GM19463 (cell line): ENCODE measurements at regions not wholly inside any gene's neighbourhood (a gene's known extent, or its start where the extent isn't known, plus 50 kb on each side); places are given as distances from the start of the nearest gene placed in this dataset.

Experiments used
- ATAC-seq: cut with Tn5 transposase; IDR thresholded peaks from one replicate; pipeline ENCODE4 v1.9.1; 2021; ENCODE audit warnings: mild to moderate bottlenecking, moderate library complexity; ENCODE audit not compliant: unreplicated experiment

GRCh38 chr18:30376515-30376914, 666.0 kb downstream of the DSC3 start:
- ATAC-seq = no peak

DNA sequence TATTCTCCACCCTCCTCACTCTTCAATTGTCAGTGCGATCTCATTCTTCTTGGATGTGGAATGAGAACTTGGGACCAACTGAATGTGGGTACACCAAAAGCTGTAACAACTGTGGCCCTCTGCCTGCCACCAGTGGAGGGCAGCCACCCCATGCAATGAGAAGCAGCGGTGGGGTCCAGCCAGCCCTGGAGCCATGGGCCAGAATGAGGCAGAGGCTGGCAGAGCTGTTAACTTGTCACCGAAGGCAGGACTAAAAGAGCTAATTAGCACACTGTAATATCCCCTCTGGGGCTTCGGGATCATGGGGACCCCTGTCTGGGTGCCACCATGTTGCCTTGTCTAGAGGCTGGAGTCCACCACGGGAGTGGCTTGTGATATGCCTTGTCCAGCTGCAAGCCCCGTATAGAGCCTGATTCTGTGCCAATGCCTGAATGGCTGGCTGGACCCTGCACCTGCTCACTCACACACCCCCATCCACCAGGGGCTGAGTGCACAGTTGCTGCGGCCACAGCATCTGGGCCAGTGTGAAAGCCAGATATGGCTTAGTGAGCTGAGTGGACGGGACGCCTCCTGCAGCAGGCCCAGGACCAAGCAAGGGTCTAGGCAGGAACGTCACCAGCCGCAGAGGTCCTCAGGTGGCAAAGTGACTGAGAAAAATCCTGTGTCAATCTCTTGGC, 680.5 kb downstream of the DSC3 start:
- ATAC-seq = no peak

- ATAC-seq = no peak
Observed at GRCh38 chr18:30359521-30359920, 683.0 kb downstream of the DSC3 start.

DNA sequence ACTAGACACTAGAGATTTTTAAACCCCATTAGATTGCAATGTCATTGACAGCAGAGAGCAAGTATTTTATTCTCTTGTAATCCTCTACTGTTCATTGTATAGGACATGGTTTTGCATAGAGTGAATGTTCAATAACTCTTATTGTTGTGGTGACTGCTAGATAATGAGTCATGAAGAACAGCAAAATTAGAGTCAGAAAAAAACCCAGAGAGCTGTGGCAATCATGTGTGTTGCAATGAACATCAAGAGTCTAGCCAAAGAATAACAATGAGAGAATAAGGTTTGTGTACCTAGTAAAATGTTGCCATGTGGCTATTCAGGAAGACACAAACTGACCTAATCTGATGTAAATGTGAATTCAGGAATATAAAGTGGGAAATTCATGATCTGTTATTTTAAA, 684.0 kb downstream of the DSC3 start:
- no peak for ATAC-seq

DNA sequence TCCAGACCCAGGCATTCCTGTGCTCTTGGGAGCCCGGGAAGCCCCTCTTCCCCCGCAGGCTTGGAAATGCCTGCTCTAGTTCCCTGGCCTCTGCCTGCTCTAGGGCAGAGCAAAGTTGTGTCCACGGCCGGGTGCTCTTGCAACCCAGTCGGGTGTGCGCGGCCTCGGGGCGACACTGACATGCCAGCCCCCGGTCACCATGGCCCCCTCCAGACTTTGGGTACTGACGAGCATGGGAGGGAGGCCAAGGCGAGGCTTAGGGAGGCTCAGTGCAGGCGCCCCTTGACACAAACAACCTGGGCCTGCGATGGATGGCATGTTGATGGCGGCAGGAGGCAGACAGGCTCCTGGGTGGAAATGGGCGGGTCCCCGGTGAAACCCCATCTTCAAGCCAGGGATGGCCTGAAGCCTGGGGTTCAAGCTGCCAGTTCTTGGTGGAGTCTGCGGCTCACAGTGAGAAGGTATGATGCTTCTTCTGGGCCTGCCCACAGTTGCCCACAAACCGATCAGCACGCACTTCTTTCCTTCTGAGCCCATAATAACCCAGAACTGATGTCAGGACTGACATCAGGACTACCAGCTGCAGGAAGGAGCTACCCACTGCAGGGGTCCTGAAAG, 689.9 kb downstream of the DSC3 start:
- no peak for ATAC-seq

DNA sequence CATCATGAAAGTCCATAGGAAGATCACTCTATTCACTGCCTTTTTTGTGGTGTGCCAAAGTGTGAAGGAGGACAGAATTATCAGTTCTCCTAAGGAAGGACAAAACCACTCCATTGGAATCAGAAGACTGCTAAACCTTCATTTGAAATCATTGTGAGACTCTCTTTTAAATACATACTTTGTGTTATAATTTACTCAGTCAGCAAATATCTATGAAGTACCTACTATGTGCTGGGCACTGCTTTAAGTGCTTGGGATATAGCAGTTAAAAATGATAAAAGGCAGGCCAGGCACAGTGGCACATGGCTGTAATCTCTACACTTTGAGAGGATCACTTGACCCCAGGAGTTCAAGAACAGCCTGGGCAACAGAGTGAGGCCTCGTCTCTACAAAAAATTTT, 692.3 kb downstream of the DSC3 start:
- no peak for ATAC-seq

DNA sequence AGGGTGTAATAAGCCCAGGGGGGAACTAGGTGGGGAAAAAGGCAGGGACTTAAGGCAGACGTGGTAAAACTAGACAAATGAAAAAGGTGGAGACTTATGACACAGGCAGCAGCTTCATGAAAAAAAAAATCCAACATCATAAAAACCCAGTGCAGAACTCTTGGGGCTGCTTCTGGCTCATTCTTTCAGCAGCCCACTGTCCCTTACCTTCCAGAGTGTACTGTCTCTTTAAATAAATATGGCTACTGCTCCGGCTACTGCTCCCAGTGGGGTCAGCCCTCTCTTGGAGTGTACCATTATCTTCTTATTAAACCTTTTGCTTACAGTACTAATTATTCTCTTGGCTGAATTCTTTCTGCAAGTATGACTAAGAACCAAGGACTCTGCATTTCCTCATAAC, 699.5 kb downstream of the DSC3 start:
- no peak for ATAC-seq

GRCh38 chr18:30342675-30343074, 699.9 kb downstream of the DSC3 start:
- no peak for ATAC-seq

DNA sequence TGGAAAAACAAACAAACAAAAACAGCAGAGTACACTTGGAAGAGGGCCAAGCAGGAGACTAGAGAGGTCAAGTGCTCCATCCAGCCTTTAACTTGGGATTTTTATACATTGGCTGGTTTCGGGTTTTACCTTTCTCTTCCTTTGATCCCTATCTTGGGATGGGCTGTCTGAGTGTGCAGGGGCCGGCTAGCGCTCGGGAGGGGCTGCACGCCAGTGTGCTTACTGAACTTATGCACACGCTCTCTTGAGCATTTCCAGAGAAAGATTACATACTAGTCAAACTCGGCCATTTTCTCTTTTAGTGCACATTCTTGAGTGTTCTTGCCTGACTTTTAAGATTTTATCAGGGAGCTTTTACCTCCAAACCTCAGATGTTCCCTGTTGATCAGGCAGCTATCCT, 707.8 kb downstream of the DSC3 start:
- no peak for ATAC-seq

GRCh38 chr18:30333310-30333709, 709.2 kb downstream of the DSC3 start:
- ATAC-seq = no peak

DNA sequence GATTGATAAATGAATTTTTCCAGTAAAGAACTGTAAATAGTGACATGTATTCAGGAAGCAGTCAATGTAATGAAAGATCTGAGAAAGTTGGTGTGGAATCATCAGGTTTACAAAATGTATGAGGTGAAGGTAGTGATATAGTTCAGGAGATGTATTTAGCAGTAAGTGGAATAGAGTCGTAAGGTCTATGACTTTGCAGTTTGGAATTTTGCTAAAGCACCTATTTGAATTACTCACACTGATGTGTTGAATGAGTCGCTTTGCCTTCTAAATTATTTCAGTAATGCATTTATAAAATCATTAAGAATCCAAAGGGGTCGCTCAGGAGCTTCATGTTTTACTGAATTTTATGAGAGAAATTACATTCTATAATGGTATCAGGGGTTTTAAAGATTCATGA, 713.7 kb downstream of the DSC3 start:
- no peak for ATAC-seq

DNA sequence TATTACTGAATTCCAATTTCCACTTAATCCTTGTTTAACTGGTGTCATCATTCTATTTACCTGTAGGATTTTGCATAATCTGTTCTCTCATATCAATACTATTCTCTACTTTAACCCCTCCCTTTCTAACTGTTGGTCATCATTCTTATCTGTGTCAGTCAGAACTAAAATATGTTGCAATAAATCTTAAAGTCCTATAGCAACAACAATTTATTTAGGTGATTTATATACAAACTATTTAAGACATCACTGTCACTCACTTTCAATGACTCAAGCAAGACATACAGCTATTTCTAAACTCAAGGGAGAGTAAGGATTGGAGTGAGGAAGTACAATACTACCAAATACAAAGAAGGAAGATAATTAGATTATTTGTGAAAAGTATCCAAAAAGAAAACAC, 740.4 kb downstream of the DSC3 start:
- no peak for ATAC-seq

DNA sequence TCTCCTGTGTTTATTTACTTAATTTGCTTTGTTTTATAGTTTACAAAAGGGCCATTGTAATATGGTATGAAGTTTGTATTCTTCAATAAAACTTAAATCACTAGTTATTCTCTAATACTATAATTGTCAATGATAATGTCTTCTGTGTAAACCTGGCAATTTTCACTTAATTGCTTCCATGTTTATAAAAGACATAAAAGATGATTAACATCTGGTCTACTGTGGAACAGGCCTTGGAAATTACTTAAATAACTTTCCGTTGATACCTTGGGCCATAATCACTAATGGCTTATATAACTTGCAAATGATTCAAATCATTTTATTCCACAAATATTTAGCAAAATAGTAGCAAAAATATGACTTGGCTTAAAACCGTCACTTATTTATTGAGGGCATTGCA, 743.8 kb downstream of the DSC3 start:
- ATAC-seq = no peak

DNA sequence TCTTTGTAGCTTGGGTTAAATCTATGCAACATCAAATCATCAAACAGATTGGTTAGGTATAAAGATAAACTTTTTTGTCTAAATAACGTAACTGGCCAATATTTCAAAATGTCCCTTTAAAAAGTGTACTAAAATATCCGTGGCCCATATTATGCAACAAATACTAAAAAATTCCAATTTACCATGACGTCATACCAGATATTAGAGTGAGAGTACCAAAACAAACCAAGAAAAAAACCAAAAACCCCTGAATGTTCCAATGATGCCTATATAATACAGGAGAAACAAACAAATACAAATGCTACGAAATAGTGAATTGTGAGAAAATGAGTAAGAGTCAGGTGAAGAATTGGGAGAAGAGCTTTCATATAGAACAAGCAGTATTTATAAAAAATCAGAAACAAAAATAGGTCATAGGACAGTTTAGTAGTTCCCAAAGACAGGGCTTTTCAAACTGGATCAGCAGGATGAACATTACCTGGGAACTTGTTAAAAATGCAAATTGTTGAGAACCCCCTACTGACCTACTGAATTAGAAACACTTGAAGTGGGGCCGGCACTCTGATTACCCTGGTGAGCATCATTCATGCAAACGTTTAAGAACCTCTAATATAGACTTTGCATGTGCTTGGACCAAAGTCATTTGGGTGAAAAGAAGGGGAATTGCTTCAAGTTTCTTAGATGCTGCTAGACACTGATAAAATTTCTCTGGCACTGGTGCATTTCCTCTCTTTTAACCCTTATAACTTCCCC, 753.7 kb downstream of the DSC3 start:
- no peak for ATAC-seq

DNA sequence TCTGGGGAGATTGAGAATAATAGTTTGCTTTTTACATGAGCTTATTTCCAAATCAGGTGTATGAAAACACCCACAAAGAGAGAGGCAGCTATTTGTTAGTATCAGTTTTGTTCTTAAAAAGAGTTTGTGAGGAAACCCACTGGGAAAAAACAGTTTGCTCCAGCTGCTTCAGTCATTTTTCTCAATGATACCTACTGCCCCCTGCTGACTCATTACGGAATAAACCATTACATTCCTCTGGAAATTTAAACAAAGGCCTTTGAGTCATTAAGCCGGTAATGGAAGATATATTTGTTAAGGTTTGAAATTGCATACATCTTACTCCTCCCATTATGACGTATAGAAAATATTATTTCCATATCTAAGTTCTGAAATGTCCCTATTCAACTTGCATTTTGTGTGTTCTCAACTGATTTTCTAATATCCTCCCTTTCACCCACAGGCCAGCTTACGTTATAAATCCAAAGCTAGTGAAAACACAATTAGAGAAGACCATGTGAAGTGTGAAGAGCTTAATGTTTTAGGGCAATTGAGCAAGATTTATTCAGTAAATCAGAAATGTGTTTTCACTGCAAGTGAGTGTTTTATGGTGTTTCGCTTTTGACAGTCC, 761.6 kb downstream of the DSC3 start:
- ATAC-seq = no peak

DNA sequence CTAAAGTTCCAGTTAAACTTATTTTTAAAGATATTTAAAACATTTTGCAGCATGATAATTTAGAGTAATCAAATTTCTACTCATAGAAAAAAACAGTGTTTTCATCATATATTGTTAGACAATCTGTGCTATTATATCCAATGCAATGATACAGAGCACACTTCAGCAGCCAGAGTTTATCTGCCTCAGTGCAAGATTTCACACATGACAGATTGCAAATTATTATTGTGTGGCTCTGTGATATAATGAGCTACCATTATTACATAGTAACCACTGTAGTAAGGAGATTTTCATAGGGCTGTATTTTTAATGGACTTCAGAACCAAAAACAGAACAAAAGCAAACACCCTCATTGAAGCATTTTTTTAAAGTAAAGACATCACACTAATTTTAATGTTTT, 762.4 kb downstream of the DSC3 start:
- ATAC-seq = no peak

GRCh38 chr18:30277676-30278075, 764.9 kb downstream of the DSC3 start:
- ATAC-seq = no peak

GRCh38 chr18:30271716-30272115, 770.8 kb downstream of the DSC3 start:
- no peak for ATAC-seq

- no peak for ATAC-seq
Observed at GRCh38 chr18:30265190-30265589, 777.4 kb downstream of the DSC3 start.

DNA sequence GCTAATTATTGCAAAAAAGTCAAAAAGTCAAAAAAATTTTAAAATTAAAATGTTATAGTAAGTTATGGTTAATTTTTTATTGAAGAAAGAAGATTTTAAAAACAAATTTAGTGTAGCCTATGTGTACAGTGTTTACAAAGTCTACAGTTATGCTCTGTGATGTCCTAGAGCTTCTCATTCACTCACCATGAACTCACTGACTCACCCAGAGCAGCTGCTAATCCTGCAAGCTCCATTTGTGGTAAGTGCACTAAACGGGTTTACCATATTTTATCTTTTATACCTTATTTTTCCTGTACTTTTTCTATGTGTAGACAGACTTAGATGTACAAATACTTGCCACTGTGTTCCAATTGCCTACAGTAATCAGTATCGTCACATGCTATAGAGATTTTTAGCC, 788.2 kb downstream of the DSC3 start:
- ATAC-seq = no peak

DNA sequence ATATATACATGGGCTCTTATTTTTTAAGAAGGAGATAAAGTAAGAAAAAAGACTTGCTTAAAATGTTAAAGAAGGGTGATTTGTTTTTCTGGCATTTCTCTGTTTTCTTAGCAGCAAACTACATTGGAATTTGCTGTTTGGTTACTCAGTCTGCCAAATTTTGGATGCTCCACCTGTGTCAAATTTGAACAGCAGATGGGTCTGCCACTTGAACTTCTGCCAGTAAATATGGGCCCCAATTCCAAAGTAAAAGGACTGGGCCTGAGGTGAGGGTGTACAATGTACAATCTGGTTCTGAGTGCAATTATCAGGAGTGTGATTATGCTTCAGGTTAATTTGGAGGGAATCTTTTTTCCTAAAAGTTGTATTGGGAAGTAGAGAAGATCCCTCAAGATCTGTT, 794.5 kb downstream of the DSC3 start:
- no peak for ATAC-seq
